Astrocyte (in vitro differentiated cells and primary cell): ENCODE measurements at regions not wholly inside any gene's neighbourhood (a gene's known extent, or its start where the extent isn't known, plus 50 kb on each side); places are given as distances from the start of the nearest gene placed in this dataset.

ENCODE experiments used
- CTCF ChIP-seq: IDR thresholded peaks from 2 replicates; pipeline ENCODE4 v1.5.1; 2011; ENCODE audit warnings: low read depth, mild to moderate bottlenecking, inconsistent platforms, low read length, moderate library complexity; ENCODE audit not compliant: insufficient read depth
- EZH2 ChIP-seq: IDR thresholded peaks from 2 replicates; pipeline ENCODE4 v1.6.1; 2012; ENCODE audit warnings: mild to moderate bottlenecking, low read length, inconsistent platforms; ENCODE audit not compliant: insufficient read depth

- TF ChIP-seq EZH2 (no peak), CTCF (no peak)
Measured at GRCh38 chr2:143946436-143947391, 573.2 kb downstream of the ZEB2 start.
